ENCODE measurements at regions not wholly inside any gene's neighbourhood (a gene's known extent, or its start where the extent isn't known, plus 50 kb on each side); places are given as distances from the start of the nearest gene placed in this dataset.

GRCh38 chr11:37786214-37786755, 1188.2 kb upstream of the RAG2 start:
- no peak for TF ChIP-seq CTCF (IDR thresholded peaks at IDR 0.05; ENCODE audit: unreplicated experiment)
- Mint-ChIP-seq H3K4me3 (ENCODE audit: low read depth) (no peak overlapping the region), H3K4me1 (ENCODE audit: low read depth) (no peaks in the 10 kb centered on the region), H3K36me3 (ENCODE audit: insufficient read depth) (peaks cover 3% of the 10 kb centered on the region), H3K27ac (no peak overlapping the region), H3K27me3 (no peaks in the 10 kb centered on the region), H3K9me3 (ENCODE audit: low read depth) (peaks cover 38% of the 10 kb centered on the region)
- no peak for DNase-seq (ENCODE audit: low spot score, unreplicated experiment)

GRCh38 chr11:37774441-37774840, 1176.4 kb upstream of the RAG2 start:
- Mint-ChIP-seq H3K27ac (no peak overlapping the region), H3K4me1 (ENCODE audit: low read depth) (no peaks in the 10 kb centered on the region), H3K4me3 (ENCODE audit: low read depth) (no peak overlapping the region), H3K27me3 (no peaks in the 10 kb centered on the region), H3K36me3 (ENCODE audit: insufficient read depth) (no peaks in the 10 kb centered on the region), H3K9me3 (ENCODE audit: low read depth) (no peaks in the 10 kb centered on the region)
- no peak for DNase-seq (ENCODE audit: low spot score, unreplicated experiment)
- no peak for TF ChIP-seq CTCF (IDR thresholded peaks at IDR 0.05; ENCODE audit: unreplicated experiment)

GRCh38 chr11:37770145-37770544, 1172.1 kb upstream of the RAG2 start:
- H3K36me3 Mint-ChIP-seq (ENCODE audit: insufficient read depth): no peaks in the 10 kb centered on the region
- DNase-seq (ENCODE audit: low spot score, unreplicated experiment): no peak
- no peak for TF ChIP-seq CTCF (IDR thresholded peaks at IDR 0.05; ENCODE audit: unreplicated experiment)
- no peaks in the 10 kb centered on the region for H3K27me3 Mint-ChIP-seq
- no peak overlapping the region for H3K27ac Mint-ChIP-seq
- H3K4me1 Mint-ChIP-seq (ENCODE audit: low read depth): no peaks in the 10 kb centered on the region
- H3K9me3 Mint-ChIP-seq (ENCODE audit: low read depth): no peaks in the 10 kb centered on the region
- H3K4me3 Mint-ChIP-seq (ENCODE audit: low read depth): no peak overlapping the region

- H3K4me3 Mint-ChIP-seq (ENCODE audit: low read depth): no peak overlapping the region
- no peaks in the 10 kb centered on the region for H3K9me3 Mint-ChIP-seq (ENCODE audit: low read depth)
- no peaks in the 10 kb centered on the region for H3K27me3 Mint-ChIP-seq
- no peak for TF ChIP-seq CTCF (IDR thresholded peaks at IDR 0.05; ENCODE audit: unreplicated experiment)
- H3K27ac Mint-ChIP-seq: no peak overlapping the region
- H3K36me3 Mint-ChIP-seq (ENCODE audit: insufficient read depth): no peaks in the 10 kb centered on the region
- H3K4me1 Mint-ChIP-seq (ENCODE audit: low read depth): no peaks in the 10 kb centered on the region
- DNase-seq (ENCODE audit: low spot score, unreplicated experiment): no peak
Observed at GRCh38 chr11:37762079-37762478, 1164.0 kb upstream of the RAG2 start.

- no peak for TF ChIP-seq CTCF (IDR thresholded peaks at IDR 0.05; ENCODE audit: unreplicated experiment)
- H3K9me3 Mint-ChIP-seq (ENCODE audit: low read depth): peaks cover 4% of the 10 kb centered on the region
- no peaks in the 10 kb centered on the region for H3K36me3 Mint-ChIP-seq (ENCODE audit: insufficient read depth)
- no peak for DNase-seq (ENCODE audit: low spot score, unreplicated experiment)
- no peaks in the 10 kb centered on the region for H3K4me1 Mint-ChIP-seq (ENCODE audit: low read depth)
- H3K27me3 Mint-ChIP-seq: no peaks in the 10 kb centered on the region
- H3K27ac Mint-ChIP-seq: no peak overlapping the region
- H3K4me3 Mint-ChIP-seq (ENCODE audit: low read depth): no peak overlapping the region
Observed at GRCh38 chr11:37755521-37755920, 1157.5 kb upstream of the RAG2 start.
